ENCODE measurements at regions not wholly inside any gene's neighbourhood (a gene's known extent, or its start where the extent isn't known, plus 50 kb on each side); places are given as distances from the start of the nearest gene placed in this dataset.
"Not testable (repeated sequence)": the region's sequence is repeated elsewhere in the genome, so short reads cannot be mapped to it uniquely, and the experiment has no call there.

GRCh38 chr12:115377779-115378178 is 693.8 kb upstream of the TBX3 start:
- no peak overlapping the region for H3K4me3 ChIP-seq (ENCODE audit: low read depth in 1 of 2, low read length in 2 of 2)
- no peaks in the 10 kb centered on the region for H3K36me3 ChIP-seq (ENCODE audit: control insufficient read depth in 2 of 2, insufficient read depth in 2 of 2, low read length in 1 of 2)
- H3K4me1 ChIP-seq (ENCODE audit: control insufficient read depth in 2 of 2, insufficient read depth in 2 of 2, low read length in 1 of 2), result no peaks in the 10 kb centered on the region
- no peak overlapping the region for H3K27ac ChIP-seq (ENCODE audit: low read depth in 2 of 2, low read length in 1 of 2)
- H3K9me3 ChIP-seq (ENCODE audit: control insufficient read depth in 2 of 2, insufficient read depth in 1 of 2, low read depth in 1 of 2, low read length in 1 of 2), result no peaks in the 10 kb centered on the region
- H3K27me3 ChIP-seq (ENCODE audit: control insufficient read depth in 1 of 2, insufficient read depth in 2 of 2, low read length in 2 of 2), result no peaks in the 10 kb centered on the region
- 61 to 67% methylated on average over 7 of the region's 7 CpGs for WGBS, 2 donors

- H3K4me1 ChIP-seq (ENCODE audit: control insufficient read depth in 2 of 2, insufficient read depth in 2 of 2, low read length in 1 of 2), result no peaks in the 10 kb centered on the region
- H3K27me3 ChIP-seq (ENCODE audit: control insufficient read depth in 1 of 2, insufficient read depth in 2 of 2, low read length in 2 of 2), result no peaks in the 10 kb centered on the region
- H3K27ac ChIP-seq (ENCODE audit: low read depth in 2 of 2, low read length in 1 of 2), result no peak overlapping the region
- H3K9me3 ChIP-seq (ENCODE audit: control insufficient read depth in 2 of 2, insufficient read depth in 1 of 2, low read depth in 1 of 2, low read length in 1 of 2), result no peaks in the 10 kb centered on the region
- H3K36me3 ChIP-seq (ENCODE audit: control insufficient read depth in 2 of 2, insufficient read depth in 2 of 2, low read length in 1 of 2), result no peaks in the 10 kb centered on the region
- 92% methylated on average over 8 of the region's 8 CpGs for WGBS, 2 donors
- no peak overlapping the region for H3K4me3 ChIP-seq (ENCODE audit: low read depth in 1 of 2, low read length in 2 of 2)
Measured at GRCh38 chr12:115377230-115377629, 693.3 kb upstream of the TBX3 start.

GRCh38 chr12:115375186-115375991 is 691.4 kb upstream of the TBX3 start:
- Histone ChIP-seq H3K36me3 (ENCODE audit: control insufficient read depth in 2 of 2, insufficient read depth in 2 of 2, low read length in 1 of 2) (no peaks in the 10 kb centered on the region), H3K4me3 (ENCODE audit: low read depth in 1 of 2, low read length in 2 of 2) (no peak overlapping the region), H3K4me1 (ENCODE audit: control insufficient read depth in 2 of 2, insufficient read depth in 2 of 2, low read length in 1 of 2) (no peaks in the 10 kb centered on the region), H3K27ac (ENCODE audit: low read depth in 2 of 2, low read length in 1 of 2) (peak overlapping the region in 1 of 2 donors; percentile 36), H3K9me3 (ENCODE audit: control insufficient read depth in 2 of 2, insufficient read depth in 1 of 2, low read depth in 1 of 2, low read length in 1 of 2) (no peaks in the 10 kb centered on the region), H3K27me3 (ENCODE audit: control insufficient read depth in 1 of 2, insufficient read depth in 2 of 2, low read length in 2 of 2) (no peaks in the 10 kb centered on the region)
- 37 to 47% methylated on average over 12 of the region's 12 CpGs for WGBS, 2 donors

- no peak overlapping the region for H3K27ac ChIP-seq (ENCODE audit: low read depth in 2 of 2, low read length in 1 of 2)
- no peak overlapping the region for H3K4me3 ChIP-seq (ENCODE audit: low read depth in 1 of 2, low read length in 2 of 2)
- no peaks in the 10 kb centered on the region for H3K27me3 ChIP-seq (ENCODE audit: control insufficient read depth in 1 of 2, insufficient read depth in 2 of 2, low read length in 2 of 2)
- H3K9me3 ChIP-seq (ENCODE audit: control insufficient read depth in 2 of 2, insufficient read depth in 1 of 2, low read depth in 1 of 2, low read length in 1 of 2), result no peaks in the 10 kb centered on the region
- H3K36me3 ChIP-seq (ENCODE audit: control insufficient read depth in 2 of 2, insufficient read depth in 2 of 2, low read length in 1 of 2), result no peaks in the 10 kb centered on the region
- WGBS, 2 donors, result 57 to 65% methylated on average over 4 of the region's 4 CpGs
- H3K4me1 ChIP-seq (ENCODE audit: control insufficient read depth in 2 of 2, insufficient read depth in 2 of 2, low read length in 1 of 2), result no peaks in the 10 kb centered on the region
Measured at GRCh38 chr12:115374480-115375185, 690.7 kb upstream of the TBX3 start.

- H3K4me3 ChIP-seq (ENCODE audit: low read depth in 1 of 2, low read length in 2 of 2), result no peak overlapping the region
- H3K27me3 ChIP-seq (ENCODE audit: control insufficient read depth in 1 of 2, insufficient read depth in 2 of 2, low read length in 2 of 2), result no peaks in the 10 kb centered on the region
- no peaks in the 10 kb centered on the region for H3K4me1 ChIP-seq (ENCODE audit: control insufficient read depth in 2 of 2, insufficient read depth in 2 of 2, low read length in 1 of 2)
- H3K36me3 ChIP-seq (ENCODE audit: control insufficient read depth in 2 of 2, insufficient read depth in 2 of 2, low read length in 1 of 2), result no peaks in the 10 kb centered on the region
- no peak overlapping the region for H3K27ac ChIP-seq (ENCODE audit: low read depth in 2 of 2, low read length in 1 of 2)
- peaks cover 0 to 1% of the 10 kb centered on the region in 2 donors for H3K9me3 ChIP-seq (ENCODE audit: control insufficient read depth in 2 of 2, insufficient read depth in 1 of 2, low read depth in 1 of 2, low read length in 1 of 2)
- WGBS, 2 donors, result 92 to 94% methylated on average over 4 of the region's 4 CpGs
Measured at GRCh38 chr12:115371711-115372110, 687.7 kb upstream of the TBX3 start.

GRCh38 chr12:115370650-115371049 is 686.7 kb upstream of the TBX3 start:
- no peaks in the 10 kb centered on the region for H3K27me3 ChIP-seq (ENCODE audit: control insufficient read depth in 1 of 2, insufficient read depth in 2 of 2, low read length in 2 of 2)
- H3K4me1 ChIP-seq (ENCODE audit: control insufficient read depth in 2 of 2, insufficient read depth in 2 of 2, low read length in 1 of 2), result no peaks in the 10 kb centered on the region
- no peak overlapping the region for H3K27ac ChIP-seq (ENCODE audit: low read depth in 2 of 2, low read length in 1 of 2)
- H3K36me3 ChIP-seq (ENCODE audit: control insufficient read depth in 2 of 2, insufficient read depth in 2 of 2, low read length in 1 of 2), result no peaks in the 10 kb centered on the region
- 48 to 70% methylated on average over 6 of the region's 6 CpGs for WGBS, 2 donors
- H3K9me3 ChIP-seq (ENCODE audit: control insufficient read depth in 2 of 2, insufficient read depth in 1 of 2, low read depth in 1 of 2, low read length in 1 of 2), result peaks cover 0 to 2% of the 10 kb centered on the region in 2 donors
- no peak overlapping the region for H3K4me3 ChIP-seq (ENCODE audit: low read depth in 1 of 2, low read length in 2 of 2)

GRCh38 chr12:115370207-115370606 is 686.2 kb upstream of the TBX3 start:
- WGBS, 2 donors, result 79 to 80% methylated on average over 3 of the region's 3 CpGs
- Histone ChIP-seq H3K36me3 (ENCODE audit: control insufficient read depth in 2 of 2, insufficient read depth in 2 of 2, low read length in 1 of 2) (no peaks in the 10 kb centered on the region), H3K4me1 (ENCODE audit: control insufficient read depth in 2 of 2, insufficient read depth in 2 of 2, low read length in 1 of 2) (no peaks in the 10 kb centered on the region), H3K27ac (ENCODE audit: low read depth in 2 of 2, low read length in 1 of 2) (no peak overlapping the region), H3K27me3 (ENCODE audit: control insufficient read depth in 1 of 2, insufficient read depth in 2 of 2, low read length in 2 of 2) (no peaks in the 10 kb centered on the region), H3K9me3 (ENCODE audit: control insufficient read depth in 2 of 2, insufficient read depth in 1 of 2, low read depth in 1 of 2, low read length in 1 of 2) (peaks cover 0 to 2% of the 10 kb centered on the region in 2 donors), H3K4me3 (ENCODE audit: low read depth in 1 of 2, low read length in 2 of 2) (no peak overlapping the region)

- H3K27ac ChIP-seq (ENCODE audit: low read depth in 2 of 2, low read length in 1 of 2); H3K36me3 ChIP-seq (ENCODE audit: control insufficient read depth in 2 of 2, insufficient read depth in 2 of 2, low read length in 1 of 2); H3K27me3 ChIP-seq (ENCODE audit: control insufficient read depth in 1 of 2, insufficient read depth in 2 of 2, low read length in 2 of 2); H3K4me3 ChIP-seq (ENCODE audit: low read depth in 1 of 2, low read length in 2 of 2); H3K9me3 ChIP-seq (ENCODE audit: control insufficient read depth in 2 of 2, insufficient read depth in 1 of 2, low read depth in 1 of 2, low read length in 1 of 2); H3K4me1 ChIP-seq (ENCODE audit: control insufficient read depth in 2 of 2, insufficient read depth in 2 of 2, low read length in 1 of 2): not testable (repeated sequence)
- WGBS, 2 donors, result 84 to 92% methylated on average over 4 of the region's 4 CpGs
Measured at GRCh38 chr12:115366277-115366676, 682.3 kb upstream of the TBX3 start.

GRCh38 chr12:115365765-115366164 is 681.8 kb upstream of the TBX3 start:
- not testable (repeated sequence) for H3K4me1 ChIP-seq (ENCODE audit: control insufficient read depth in 2 of 2, insufficient read depth in 2 of 2, low read length in 1 of 2); H3K36me3 ChIP-seq (ENCODE audit: control insufficient read depth in 2 of 2, insufficient read depth in 2 of 2, low read length in 1 of 2); H3K27ac ChIP-seq (ENCODE audit: low read depth in 2 of 2, low read length in 1 of 2); H3K9me3 ChIP-seq (ENCODE audit: control insufficient read depth in 2 of 2, insufficient read depth in 1 of 2, low read depth in 1 of 2, low read length in 1 of 2); H3K27me3 ChIP-seq (ENCODE audit: control insufficient read depth in 1 of 2, insufficient read depth in 2 of 2, low read length in 2 of 2); H3K4me3 ChIP-seq (ENCODE audit: low read depth in 1 of 2, low read length in 2 of 2)
- 86 to 89% methylated on average over 4 of the region's 4 CpGs for WGBS, 2 donors

- no peaks in the 10 kb centered on the region for H3K4me1 ChIP-seq (ENCODE audit: control insufficient read depth in 2 of 2, insufficient read depth in 2 of 2, low read length in 1 of 2)
- no peak overlapping the region for H3K27ac ChIP-seq (ENCODE audit: low read depth in 2 of 2, low read length in 1 of 2)
- H3K27me3 ChIP-seq (ENCODE audit: control insufficient read depth in 1 of 2, insufficient read depth in 2 of 2, low read length in 2 of 2), result no peaks in the 10 kb centered on the region
- H3K4me3 ChIP-seq (ENCODE audit: low read depth in 1 of 2, low read length in 2 of 2), result no peak overlapping the region
- 42% methylated on average over 3 of the region's 3 CpGs for WGBS, 2 donors
- H3K9me3 ChIP-seq (ENCODE audit: control insufficient read depth in 2 of 2, insufficient read depth in 1 of 2, low read depth in 1 of 2, low read length in 1 of 2), result peaks cover 0 to 2% of the 10 kb centered on the region in 2 donors
- no peaks in the 10 kb centered on the region for H3K36me3 ChIP-seq (ENCODE audit: control insufficient read depth in 2 of 2, insufficient read depth in 2 of 2, low read length in 1 of 2)
Measured at GRCh38 chr12:115364921-115365320, 680.9 kb upstream of the TBX3 start.
